GM10266 (cell line): ENCODE measurements at regions not wholly inside any gene's neighbourhood (a gene's known extent, or its start where the extent isn't known, plus 50 kb on each side); places are given as distances from the start of the nearest gene placed in this dataset.

Experiments used
- DNase-seq: peaks from one replicate; pipeline ENCODE4 v3.0.0; 2012; ENCODE audit errors: extremely low spot score
- TF ChIP-seq, protein P1 (sequence below): IDR thresholded peaks from 2 replicates; pipeline ENCODE4 v1.5.1; 2012; ENCODE audit warnings: mild to moderate bottlenecking, low read depth; ENCODE audit not compliant: control insufficient read depth, insufficient read depth; ENCODE audit errors: missing control alignments

DNA sequence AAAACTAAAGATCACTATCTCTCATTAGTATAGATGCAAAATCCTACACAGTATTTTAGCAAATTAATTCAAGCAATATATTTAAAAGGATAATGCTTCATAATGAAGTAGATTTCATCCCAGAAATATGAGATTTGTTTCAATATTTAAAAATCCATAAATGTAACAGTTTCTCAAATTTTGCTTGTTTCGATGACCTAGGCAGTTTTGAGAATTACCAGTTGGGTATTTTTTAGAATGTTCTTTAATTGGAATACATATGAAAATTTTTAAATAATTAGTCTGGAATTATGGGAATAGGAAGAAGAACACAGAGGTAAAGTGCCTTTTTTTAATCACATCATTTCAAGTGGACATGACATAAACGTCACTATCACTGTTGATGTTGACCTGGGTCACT lies 192.3 kb downstream of the FBXO8 start:
- DNase-seq = no peak
- TF ChIP-seq, protein P1, sequence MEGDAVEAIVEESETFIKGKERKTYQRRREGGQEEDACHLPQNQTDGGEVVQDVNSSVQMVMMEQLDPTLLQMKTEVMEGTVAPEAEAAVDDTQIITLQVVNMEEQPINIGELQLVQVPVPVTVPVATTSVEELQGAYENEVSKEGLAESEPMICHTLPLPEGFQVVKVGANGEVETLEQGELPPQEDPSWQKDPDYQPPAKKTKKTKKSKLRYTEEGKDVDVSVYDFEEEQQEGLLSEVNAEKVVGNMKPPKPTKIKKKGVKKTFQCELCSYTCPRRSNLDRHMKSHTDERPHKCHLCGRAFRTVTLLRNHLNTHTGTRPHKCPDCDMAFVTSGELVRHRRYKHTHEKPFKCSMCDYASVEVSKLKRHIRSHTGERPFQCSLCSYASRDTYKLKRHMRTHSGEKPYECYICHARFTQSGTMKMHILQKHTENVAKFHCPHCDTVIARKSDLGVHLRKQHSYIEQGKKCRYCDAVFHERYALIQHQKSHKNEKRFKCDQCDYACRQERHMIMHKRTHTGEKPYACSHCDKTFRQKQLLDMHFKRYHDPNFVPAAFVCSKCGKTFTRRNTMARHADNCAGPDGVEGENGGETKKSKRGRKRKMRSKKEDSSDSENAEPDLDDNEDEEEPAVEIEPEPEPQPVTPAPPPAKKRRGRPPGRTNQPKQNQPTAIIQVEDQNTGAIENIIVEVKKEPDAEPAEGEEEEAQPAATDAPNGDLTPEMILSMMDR = no peak

DNA sequence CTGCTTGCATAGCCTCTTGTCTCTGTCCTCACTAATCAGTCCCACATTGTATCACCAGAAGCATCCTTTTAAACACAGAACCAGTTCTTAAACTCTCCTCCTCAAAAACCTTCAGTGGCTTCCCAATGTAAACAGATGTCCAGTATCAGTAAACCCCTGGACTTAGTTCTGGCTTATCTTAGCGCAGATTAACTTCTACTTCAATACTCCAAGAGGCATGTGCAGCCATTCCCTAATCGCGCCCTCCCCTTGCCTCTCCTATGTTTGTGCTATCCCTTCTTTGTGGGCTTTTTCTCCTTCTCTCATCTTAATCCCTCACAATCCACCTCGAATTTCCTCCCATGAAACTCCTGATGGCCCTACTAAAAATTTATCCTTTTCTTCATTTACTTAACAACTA lies 193.8 kb downstream of the FBXO8 start:
- TF ChIP-seq, protein P1 = no peak
- no peak for DNase-seq

DNA sequence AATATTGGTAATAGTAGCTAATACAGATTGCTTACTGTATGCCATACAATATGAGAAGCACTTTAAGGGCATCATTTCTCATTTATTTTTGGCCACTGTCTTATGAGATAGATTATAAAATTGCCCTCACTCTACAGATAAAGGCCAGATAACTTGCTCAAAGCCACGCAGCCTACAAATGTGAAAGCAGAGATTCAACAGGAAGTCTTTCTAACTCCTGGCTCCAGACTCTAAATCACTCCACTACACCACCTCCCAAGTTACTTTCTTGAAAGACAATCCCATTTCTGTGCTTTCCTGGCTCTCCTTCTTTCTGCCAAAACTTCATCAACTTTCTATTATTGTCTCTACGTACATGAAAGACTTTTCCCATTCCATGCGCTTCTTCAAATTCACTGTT lies 194.7 kb downstream of the FBXO8 start:
- TF ChIP-seq, protein P1 = no peak
- no peak for DNase-seq

GRCh38 chr4:174086829-174087799 lies 196.4 kb downstream of the FBXO8 start:
- no peak for DNase-seq
- TF ChIP-seq, protein P1 = no peak

- TF ChIP-seq, protein P1 = no peak
- DNase-seq = no peak
Observed at GRCh38 chr4:174084981-174085380, 198.5 kb downstream of the FBXO8 start.

DNA sequence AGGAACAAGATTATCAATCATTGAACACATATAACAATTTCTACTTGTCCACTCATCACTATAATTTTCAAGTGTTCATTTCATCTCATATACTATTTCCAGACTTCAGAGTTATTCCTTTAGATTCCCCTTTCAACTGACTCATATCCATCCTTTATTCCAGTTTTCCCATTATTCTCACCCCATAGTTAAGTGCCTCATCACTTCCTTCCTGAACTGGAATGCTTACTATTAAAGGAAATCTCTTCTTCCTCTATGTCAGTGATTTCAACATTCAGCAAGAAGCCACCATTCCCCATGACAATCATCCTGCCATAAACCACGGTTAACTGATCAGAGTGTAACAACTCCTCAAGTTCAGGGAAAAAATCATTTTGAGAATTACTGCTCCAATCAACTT lies 198.9 kb downstream of the FBXO8 start:
- no peak for DNase-seq
- TF ChIP-seq, protein P1 = no peak

GRCh38 chr4:174080361-174080760 lies 203.1 kb downstream of the FBXO8 start:
- TF ChIP-seq, protein P1 = no peak
- DNase-seq = no peak
